Activated CD8-positive, alpha-beta memory T cell treated with anti-CD3 and anti-CD28 coated beads, Interleukin-2, amount 50 U/mL, for 4 hours (primary cell): ENCODE measurements at regions not wholly inside any gene's neighbourhood (a gene's known extent, or its start where the extent isn't known, plus 50 kb on each side); places are given as distances from the start of the nearest gene placed in this dataset.
"Not testable (repeated sequence)": the region's sequence is repeated elsewhere in the genome, so short reads cannot be mapped to it uniquely, and the experiment has no call there.

Experiments
- DNase-seq: peaks from one replicate; pipeline ENCODE4 v3.0.0-alpha.2; 2020

GRCh38 chr1:5623399-5623798, 368.8 kb downstream of the NPHP4 start:
- no peak for DNase-seq

GRCh38 chr1:5622412-5622811, 369.8 kb downstream of the NPHP4 start:
- DNase-seq, result no peak

- no peak for DNase-seq
Observed at GRCh38 chr1:5621692-5622091, 370.5 kb downstream of the NPHP4 start.

GRCh38 chr1:5620997-5621396, 371.2 kb downstream of the NPHP4 start:
- DNase-seq, result no peak

- no peak for DNase-seq
Observed at GRCh38 chr1:5620418-5620817, 371.8 kb downstream of the NPHP4 start.

GRCh38 chr1:5619469-5619868, 372.8 kb downstream of the NPHP4 start:
- DNase-seq, result no peak

- no peak for DNase-seq
Observed at GRCh38 chr1:5617546-5617945, 374.7 kb downstream of the NPHP4 start.

- DNase-seq, result no peak
Observed at GRCh38 chr1:5617179-5617520, 375.1 kb downstream of the NPHP4 start.

- no peak for DNase-seq
Observed at GRCh38 chr1:5616366-5617178, 375.7 kb downstream of the NPHP4 start.

- DNase-seq, result no peak
Observed at GRCh38 chr1:5615076-5615475, 377.1 kb downstream of the NPHP4 start.

GRCh38 chr1:5613900-5614299, 378.3 kb downstream of the NPHP4 start:
- DNase-seq, result no peak

- DNase-seq, result no peak
Observed at GRCh38 chr1:5611851-5612250, 380.4 kb downstream of the NPHP4 start.

GRCh38 chr1:5611431-5611830, 380.8 kb downstream of the NPHP4 start:
- no peak for DNase-seq

- DNase-seq, result no peak
Observed at GRCh38 chr1:5610432-5610831, 381.8 kb downstream of the NPHP4 start.

GRCh38 chr1:5603353-5604104, 388.7 kb downstream of the NPHP4 start:
- no peak for DNase-seq

- DNase-seq, result not testable (repeated sequence)
Observed at GRCh38 chr1:5602718-5603117, 389.5 kb downstream of the NPHP4 start.

- DNase-seq, result no peak
Observed at GRCh38 chr1:5601516-5601915, 390.7 kb downstream of the NPHP4 start.

GRCh38 chr1:5599541-5599940, 392.7 kb downstream of the NPHP4 start:
- no peak for DNase-seq

- DNase-seq, result no peak
Observed at GRCh38 chr1:5598824-5599395, 393.3 kb downstream of the NPHP4 start.

GRCh38 chr1:5597991-5598823, 394.0 kb downstream of the NPHP4 start:
- no peak for DNase-seq

- no peak for DNase-seq
Observed at GRCh38 chr1:5597171-5597850, 394.9 kb downstream of the NPHP4 start.

GRCh38 chr1:5596651-5597050, 395.6 kb downstream of the NPHP4 start:
- DNase-seq, result no peak
